ENCODE measurements at regions not wholly inside any gene's neighbourhood (a gene's known extent, or its start where the extent isn't known, plus 50 kb on each side); places are given as distances from the start of the nearest gene placed in this dataset.

GRCh38 chr2:154945984-154946383, 247.5 kb downstream of the KCNJ3 start:
- Mint-ChIP-seq H3K36me3 (ENCODE audit: low read depth, unreplicated experiment) (no peaks in the 10 kb centered on the region), H3K27me3 (ENCODE audit: low read depth, unreplicated experiment) (no peaks in the 10 kb centered on the region), H3K4me1 (ENCODE audit: low read depth, unreplicated experiment) (no peaks in the 10 kb centered on the region), H3K9me3 (ENCODE audit: unreplicated experiment) (no peaks in the 10 kb centered on the region), H3K27ac (ENCODE audit: unreplicated experiment) (no peak overlapping the region), H3K4me3 (ENCODE audit: unreplicated experiment) (no peak overlapping the region)
- FAIRE-seq (no peak), DNase-seq (ENCODE audit: low read depth) (no peak)
- H3K79me2 ChIP-seq (ENCODE audit: insufficient read depth, low read length) = no peaks in the 10 kb centered on the region
- no peak overlapping the region for H3K4me2 ChIP-seq (ENCODE audit: low read length)
- no peak for TF ChIP-seq EZH2 (IDR thresholded peaks at IDR 0.05; ENCODE audit: insufficient read depth, low read length)
- no peak for TF ChIP-seq CTCF (IDR thresholded peaks at IDR 0.05; ENCODE audit: insufficient read depth, low read depth, low read length)
- H3K4me1 ChIP-seq (ENCODE audit: insufficient read depth, low read length) = no peaks in the 10 kb centered on the region
- H4K20me1 ChIP-seq (ENCODE audit: insufficient read depth, low read length) = no peaks in the 10 kb centered on the region
- H2AFZ ChIP-seq (ENCODE audit: low read depth, low read length) = no peak overlapping the region
- H3K9ac ChIP-seq (ENCODE audit: low read length) = no peak overlapping the region
- H3K36me3 ChIP-seq (ENCODE audit: insufficient read depth, low read length) = no peaks in the 10 kb centered on the region
- H3K27ac ChIP-seq (ENCODE audit: low read depth, low read length) = no peak overlapping the region
- H3K4me3 ChIP-seq (ENCODE audit: insufficient read depth, low read depth, low read length) = no peak overlapping the region
- H3K27me3 ChIP-seq (ENCODE audit: insufficient read depth, low read length) = no peaks in the 10 kb centered on the region
- no peaks in the 10 kb centered on the region for H3K9me3 ChIP-seq (ENCODE audit: insufficient read depth, low read depth, low read length)

GRCh38 chr2:154941379-154941778, 242.9 kb downstream of the KCNJ3 start:
- Mint-ChIP-seq H3K27ac (ENCODE audit: unreplicated experiment) (no peak overlapping the region), H3K9me3 (ENCODE audit: unreplicated experiment) (no peaks in the 10 kb centered on the region), H3K27me3 (ENCODE audit: low read depth, unreplicated experiment) (no peaks in the 10 kb centered on the region), H3K4me1 (ENCODE audit: low read depth, unreplicated experiment) (no peaks in the 10 kb centered on the region), H3K36me3 (ENCODE audit: low read depth, unreplicated experiment) (no peaks in the 10 kb centered on the region), H3K4me3 (ENCODE audit: unreplicated experiment) (no peak overlapping the region)
- DNase-seq (ENCODE audit: low read depth) (no peak), FAIRE-seq (no peak)
- Histone ChIP-seq H3K36me3 (ENCODE audit: insufficient read depth, low read length) (no peaks in the 10 kb centered on the region), H3K9me3 (ENCODE audit: insufficient read depth, low read depth, low read length) (no peaks in the 10 kb centered on the region), H3K27ac (ENCODE audit: low read depth, low read length) (no peak overlapping the region), H4K20me1 (ENCODE audit: insufficient read depth, low read length) (no peaks in the 10 kb centered on the region), H3K79me2 (ENCODE audit: insufficient read depth, low read length) (no peaks in the 10 kb centered on the region), H3K4me3 (ENCODE audit: insufficient read depth, low read depth, low read length) (no peak overlapping the region), H2AFZ (ENCODE audit: low read depth, low read length) (no peak overlapping the region), H3K9ac (ENCODE audit: low read length) (no peak overlapping the region), H3K4me1 (ENCODE audit: insufficient read depth, low read length) (no peaks in the 10 kb centered on the region), H3K27me3 (ENCODE audit: insufficient read depth, low read length) (no peaks in the 10 kb centered on the region), H3K4me2 (ENCODE audit: low read length) (no peak overlapping the region)
- TF ChIP-seq EZH2 (IDR thresholded peaks at IDR 0.05; ENCODE audit: insufficient read depth, low read length) = no peak
- no peak for TF ChIP-seq CTCF (IDR thresholded peaks at IDR 0.05; ENCODE audit: insufficient read depth, low read depth, low read length)

- Mint-ChIP-seq H3K27me3 (ENCODE audit: low read depth, unreplicated experiment) (no peaks in the 10 kb centered on the region), H3K9me3 (ENCODE audit: unreplicated experiment) (peaks cover 6% of the 10 kb centered on the region)
- H3K27ac ChIP-seq (ENCODE audit: low read depth, low read length) = no peak overlapping the region
Observed at GRCh38 chr2:154934213-154934612, 235.7 kb downstream of the KCNJ3 start.

More at GRCh38 chr2:154934213-154934612, 235.7 kb downstream of the KCNJ3 start:
- no peak overlapping the region for H2AFZ ChIP-seq (ENCODE audit: low read depth, low read length)
- no peaks in the 10 kb centered on the region for H3K4me1 ChIP-seq (ENCODE audit: insufficient read depth, low read length)
- Mint-ChIP-seq H3K4me3 (ENCODE audit: unreplicated experiment) (no peak overlapping the region), H3K36me3 (ENCODE audit: low read depth, unreplicated experiment) (no peaks in the 10 kb centered on the region), H3K27ac (ENCODE audit: unreplicated experiment) (no peak overlapping the region), H3K4me1 (ENCODE audit: low read depth, unreplicated experiment) (no peaks in the 10 kb centered on the region)
- no peaks in the 10 kb centered on the region for H4K20me1 ChIP-seq (ENCODE audit: insufficient read depth, low read length)
- DNase-seq (ENCODE audit: low read depth) (no peak), FAIRE-seq (no peak)
- no peaks in the 10 kb centered on the region for H3K27me3 ChIP-seq (ENCODE audit: insufficient read depth, low read length)
- H3K9me3 ChIP-seq (ENCODE audit: insufficient read depth, low read depth, low read length) = no peaks in the 10 kb centered on the region
- no peak overlapping the region for H3K4me2 ChIP-seq (ENCODE audit: low read length)
- no peak overlapping the region for H3K4me3 ChIP-seq (ENCODE audit: insufficient read depth, low read depth, low read length)
- no peaks in the 10 kb centered on the region for H3K79me2 ChIP-seq (ENCODE audit: insufficient read depth, low read length)
- H3K36me3 ChIP-seq (ENCODE audit: insufficient read depth, low read length) = no peaks in the 10 kb centered on the region
- no peak overlapping the region for H3K9ac ChIP-seq (ENCODE audit: low read length)
- no peak for TF ChIP-seq CTCF (IDR thresholded peaks at IDR 0.05; ENCODE audit: insufficient read depth, low read depth, low read length)
- TF ChIP-seq EZH2 (IDR thresholded peaks at IDR 0.05; ENCODE audit: insufficient read depth, low read length) = no peak

Measured in astrocyte (in vitro differentiated cells and primary cell).